Neural progenitor cell (in vitro differentiated cells): ENCODE measurements at regions not wholly inside any gene's neighbourhood (a gene's known extent, or its start where the extent isn't known, plus 50 kb on each side); places are given as distances from the start of the nearest gene placed in this dataset.

Experiments used
- CTCF ChIP-seq: fragments of 200-600 bp; sonication (generic); IDR thresholded peaks from 2 replicates; pipeline ENCODE4 v1.5.1; 2017; ENCODE audit warnings: antibody characterized with exemption, mild to moderate bottlenecking
- EZH2 ChIP-seq: fragments of 200-600 bp; sonication (generic); IDR thresholded peaks from 2 replicates; pipeline ENCODE4 v1.6.1; 2017; ENCODE audit warnings: antibody characterized with exemption, mild to moderate bottlenecking, moderate library complexity

DNA sequence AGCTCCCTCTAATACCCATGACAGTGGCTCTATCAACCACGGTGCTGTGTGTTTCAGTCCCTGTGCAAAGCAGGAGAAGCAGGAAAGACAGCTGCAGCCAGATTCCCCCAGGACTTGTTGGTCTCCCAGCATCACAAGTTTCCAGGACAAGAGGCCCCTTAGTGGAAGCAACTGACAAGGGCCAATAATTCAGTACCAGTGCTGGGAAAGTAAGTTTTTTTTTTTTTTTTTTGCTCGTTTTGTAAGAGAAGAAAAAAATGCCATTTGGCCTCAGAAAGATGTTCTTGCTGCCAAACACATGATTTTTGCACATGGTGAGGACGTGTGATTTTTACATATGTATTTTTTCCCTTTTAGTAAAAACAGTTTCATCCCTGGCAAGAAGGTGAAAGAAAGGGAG is 284.2 kb upstream of the ZMIZ1 start:
- TF ChIP-seq CTCF (no peak), EZH2 (no peak)
